ENCODE measurements at regions not wholly inside any gene's neighbourhood (a gene's known extent, or its start where the extent isn't known, plus 50 kb on each side); places are given as distances from the start of the nearest gene placed in this dataset.
"Not testable (repeated sequence)": the region's sequence is repeated elsewhere in the genome, so short reads cannot be mapped to it uniquely, and the experiment has no call there.

- DNase-seq, result not testable (repeated sequence)
Measured at GRCh38 chr1:147348592-147348991, 106.1 kb downstream of the CHD1L start.

- no peak for DNase-seq
Measured at GRCh38 chr1:147349533-147349932, 107.0 kb downstream of the CHD1L start.

DNA sequence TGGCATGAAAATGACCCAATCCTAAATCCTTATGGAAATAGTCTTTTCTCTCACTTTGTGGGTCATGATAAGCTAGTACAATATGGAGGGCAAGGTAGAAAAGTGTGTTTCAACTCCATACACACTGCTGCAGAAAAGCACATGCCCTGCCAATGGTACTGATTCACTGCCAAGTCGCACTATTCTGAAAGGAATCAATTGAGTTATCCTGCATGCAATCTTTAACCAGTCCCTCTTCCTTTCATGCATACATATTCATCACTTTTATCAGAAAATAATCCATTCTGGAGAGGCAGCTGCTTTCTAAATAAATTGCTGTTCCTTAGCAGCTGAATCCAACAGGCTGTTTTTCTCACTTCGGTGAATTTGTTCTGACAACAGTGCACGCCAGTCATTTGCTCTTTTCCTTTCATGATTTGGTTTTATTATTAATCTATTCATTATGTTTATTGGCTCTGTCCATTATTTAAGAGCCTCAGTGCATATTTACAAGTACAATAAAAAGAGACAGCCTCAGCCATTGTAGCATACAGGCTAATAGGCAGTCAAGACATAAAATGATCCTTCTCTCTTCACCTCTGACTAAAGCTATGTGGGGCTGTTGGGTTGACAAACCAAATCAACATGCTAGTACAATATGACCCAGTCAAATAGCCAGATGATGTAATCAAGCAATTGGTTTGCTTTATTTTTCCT, 108.8 kb downstream of the CHD1L start:
- DNase-seq, result no peak

- DNase-seq, result no peak
Measured at GRCh38 chr1:147377263-147378246, 135.1 kb downstream of the CHD1L start.

GRCh38 chr1:147379889-147380288, 137.4 kb downstream of the CHD1L start:
- DNase-seq, result no peak

DNA sequence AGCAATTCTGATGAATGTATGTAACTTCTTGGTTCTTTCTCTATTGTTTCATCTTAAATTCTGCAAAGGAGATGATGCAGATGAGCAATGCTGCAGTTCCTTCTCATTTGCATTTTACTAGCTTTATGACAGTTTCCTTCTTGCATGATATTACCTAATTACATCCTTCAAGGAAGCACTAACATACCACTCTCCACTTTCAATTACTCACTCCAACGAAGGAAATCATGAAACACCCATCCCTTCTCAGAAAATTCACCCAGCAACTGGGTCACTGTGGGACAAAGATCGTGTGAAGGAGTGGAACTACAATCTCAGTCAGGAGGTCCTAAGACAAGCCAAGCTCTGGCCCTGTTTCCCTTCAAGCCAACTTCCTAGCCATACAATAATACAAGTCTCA, 142.3 kb downstream of the CHD1L start:
- no peak for DNase-seq

DNA sequence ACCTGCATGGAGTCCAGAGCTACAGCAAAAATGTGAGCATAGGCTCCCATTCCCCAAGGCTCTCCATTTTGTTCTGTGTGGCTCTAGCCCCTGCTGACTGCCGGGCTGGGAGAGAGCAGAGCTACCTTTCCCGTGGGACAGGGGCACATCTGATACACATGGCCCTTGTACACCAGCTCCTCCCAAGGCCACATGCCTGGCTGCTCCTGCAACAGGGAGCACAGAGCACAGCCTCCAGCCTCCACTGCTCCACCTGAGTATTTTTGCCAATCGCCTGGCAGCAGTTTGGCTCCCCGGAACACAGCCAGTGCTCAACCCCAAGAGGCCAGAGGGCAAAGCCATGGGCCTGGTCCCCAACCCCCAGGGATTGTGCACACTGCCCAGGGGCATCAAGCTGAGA, 146.5 kb downstream of the CHD1L start:
- DNase-seq, result no peak

- peak; percentile 42 for DNase-seq
Measured at GRCh38 chr1:147389532-147390184, 147.2 kb downstream of the CHD1L start.

- DNase-seq, result no peak
Measured at GRCh38 chr1:147390185-147390542, 147.7 kb downstream of the CHD1L start.

- DNase-seq, result no peak
Measured at GRCh38 chr1:147391114-147391513, 148.6 kb downstream of the CHD1L start.

- not testable (repeated sequence) for DNase-seq
Measured at GRCh38 chr1:147402326-147403045, 138.8 kb upstream of the BCL9 start.

- not testable (repeated sequence) for DNase-seq
Measured at GRCh38 chr1:147404344-147404743, 137.0 kb upstream of the BCL9 start.

DNA sequence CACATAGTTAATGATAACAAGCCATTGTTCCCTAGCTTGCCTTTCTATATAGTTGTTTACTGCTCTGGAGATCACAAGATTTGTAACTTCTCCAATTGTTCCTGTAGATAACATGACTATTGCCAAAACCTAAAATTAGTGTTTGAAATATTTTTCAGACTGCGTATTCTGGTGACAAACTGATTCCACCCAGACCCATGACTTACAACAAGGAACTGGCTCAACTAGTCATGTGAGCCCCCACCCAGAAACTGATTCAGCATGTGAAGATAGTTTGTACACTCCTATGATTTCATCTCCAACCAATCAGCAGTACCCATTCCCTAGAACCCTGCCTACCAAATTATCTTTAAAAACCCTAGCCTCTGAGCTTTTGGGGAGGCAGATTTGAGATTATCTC, 131.4 kb upstream of the BCL9 start:
- no peak for DNase-seq

GRCh38 chr1:147413110-147413605, 128.1 kb upstream of the BCL9 start:
- no peak for DNase-seq

DNA sequence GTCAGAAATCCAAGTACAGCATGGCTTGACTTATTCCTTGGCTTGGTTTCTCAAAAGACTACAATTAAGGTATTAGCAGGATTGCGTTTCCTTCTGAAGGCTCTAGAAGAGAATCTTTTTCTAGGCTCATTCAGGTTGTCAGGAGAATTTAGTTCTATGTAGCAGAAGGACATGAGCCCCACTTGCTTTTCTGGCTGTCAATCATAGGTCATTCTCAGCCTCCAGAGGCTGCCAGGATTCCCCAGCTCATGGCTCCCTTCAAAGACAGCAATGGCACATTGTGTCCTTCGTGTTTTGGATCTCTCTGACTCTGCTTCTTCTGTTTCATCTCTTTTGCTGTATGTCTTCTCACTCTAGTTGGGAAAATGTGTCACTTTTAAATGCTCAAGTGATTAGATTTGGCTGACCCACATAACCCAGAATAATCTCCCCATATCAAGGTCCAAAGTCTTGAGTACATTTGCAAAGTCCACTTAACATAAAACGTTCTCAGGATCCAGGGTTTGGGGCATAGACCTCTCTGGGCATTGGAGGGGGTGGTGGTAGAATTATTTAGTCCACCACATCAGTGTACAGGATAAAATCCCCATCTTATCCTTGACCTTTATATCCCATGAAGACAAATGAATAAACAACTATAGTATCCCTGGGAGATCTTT, 126.7 kb upstream of the BCL9 start:
- DNase-seq, result no peak

GRCh38 chr1:147417024-147417423, 124.3 kb upstream of the BCL9 start:
- DNase-seq, result no peak

DNA sequence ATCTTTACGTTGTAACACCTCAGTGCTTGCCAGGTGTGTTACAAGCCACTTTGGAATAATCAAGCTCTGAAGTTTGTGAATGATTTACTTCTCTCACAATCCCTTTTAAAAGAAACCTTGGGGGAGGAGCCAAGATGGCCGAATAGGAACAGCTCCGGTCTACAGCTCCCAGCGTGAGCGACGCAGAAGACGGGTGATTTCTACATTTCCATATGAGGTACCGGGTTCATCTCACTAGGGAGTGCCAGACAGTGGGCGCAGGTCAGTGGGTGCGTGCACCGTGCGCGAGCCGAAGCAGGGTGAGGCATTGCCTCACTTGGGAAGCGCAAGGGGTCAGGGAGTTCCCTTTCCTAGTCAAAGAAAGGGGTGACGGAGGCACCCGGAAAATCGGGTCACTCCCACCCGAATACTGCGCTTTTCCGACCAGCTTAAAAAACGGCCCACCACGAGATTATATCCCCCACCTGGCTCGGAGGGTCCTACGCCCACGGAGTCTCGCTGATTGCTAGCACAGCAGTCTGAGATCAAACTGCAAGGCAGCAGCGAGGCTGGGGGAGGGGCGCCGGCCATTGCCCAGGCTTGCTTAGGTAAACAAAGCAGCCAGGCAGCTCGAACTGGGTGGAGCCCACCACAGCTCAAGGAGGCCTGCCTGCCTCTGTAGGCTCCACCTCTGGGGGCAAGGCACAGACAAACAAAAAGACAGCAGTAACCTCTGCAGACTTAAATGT, 118.0 kb upstream of the BCL9 start:
- not testable (repeated sequence) for DNase-seq

- DNase-seq, result no peak
Measured at GRCh38 chr1:147434921-147435320, 106.4 kb upstream of the BCL9 start.

- no peak for DNase-seq
Measured at GRCh38 chr1:147444381-147444780, 96.9 kb upstream of the BCL9 start.

DNA sequence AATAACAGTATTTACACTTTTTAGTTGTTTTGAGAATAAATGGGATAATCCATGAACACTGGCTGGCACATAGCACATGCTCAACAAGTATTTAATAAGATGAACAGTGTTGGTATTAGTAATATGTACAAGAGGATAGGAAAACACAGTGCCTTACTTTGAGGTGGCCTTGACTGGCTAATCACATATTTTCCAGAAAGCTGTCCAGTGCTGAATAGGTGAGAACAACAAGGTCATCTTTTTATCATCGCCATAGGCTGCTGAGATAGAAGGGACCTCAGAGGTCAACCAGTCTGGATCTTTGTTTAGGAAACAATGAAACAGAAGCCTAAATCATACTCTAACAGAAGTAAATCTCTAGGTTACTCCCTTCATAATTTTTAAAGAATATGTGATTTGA, 89.7 kb upstream of the BCL9 start:
- DNase-seq, result no peak

- DNase-seq, result no peak
Measured at GRCh38 chr1:147452809-147453208, 88.5 kb upstream of the BCL9 start.
